ENCODE measurements at regions not wholly inside any gene's neighbourhood (a gene's known extent, or its start where the extent isn't known, plus 50 kb on each side); places are given as distances from the start of the nearest gene placed in this dataset.

DNA sequence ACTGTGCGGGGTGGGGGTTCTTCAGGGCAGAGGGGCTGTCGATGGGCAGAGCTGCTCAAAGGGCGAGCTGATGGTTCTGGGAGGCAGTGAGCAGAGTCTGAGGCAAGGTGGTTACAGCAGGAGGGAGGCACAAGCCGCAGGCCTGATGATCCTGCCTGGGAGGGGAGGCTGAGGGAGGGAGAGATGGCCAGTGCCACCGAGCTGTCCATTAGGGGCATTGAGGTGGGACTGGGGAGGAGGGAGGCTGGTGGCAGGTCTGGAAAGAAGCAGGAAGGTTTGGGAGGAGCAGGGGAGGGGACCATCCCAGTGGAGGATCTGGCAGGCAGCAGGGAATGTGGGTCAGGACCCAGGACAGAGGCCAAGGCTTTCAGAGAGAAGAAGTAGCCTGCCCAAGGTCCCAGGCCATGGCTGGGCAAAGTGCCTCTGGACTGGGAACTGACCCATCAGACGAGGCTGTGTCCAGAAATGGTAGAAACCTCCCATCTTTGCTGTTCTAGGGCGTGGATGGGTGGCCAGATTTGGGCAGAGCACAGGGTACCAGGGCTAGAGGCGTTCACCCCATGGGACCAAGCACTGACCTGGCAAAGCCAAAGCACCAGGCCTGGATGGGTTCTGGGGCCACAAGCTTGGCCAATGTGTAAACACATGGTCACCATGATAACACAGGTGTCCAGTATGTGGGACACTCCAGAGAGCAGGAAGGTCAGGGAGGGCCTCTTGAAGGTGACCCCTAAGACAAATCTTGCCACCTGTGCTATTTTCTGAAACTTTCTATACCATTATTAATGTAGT is 55.5 kb downstream of the INHBB start:
- DNase-seq = no peak

DNA sequence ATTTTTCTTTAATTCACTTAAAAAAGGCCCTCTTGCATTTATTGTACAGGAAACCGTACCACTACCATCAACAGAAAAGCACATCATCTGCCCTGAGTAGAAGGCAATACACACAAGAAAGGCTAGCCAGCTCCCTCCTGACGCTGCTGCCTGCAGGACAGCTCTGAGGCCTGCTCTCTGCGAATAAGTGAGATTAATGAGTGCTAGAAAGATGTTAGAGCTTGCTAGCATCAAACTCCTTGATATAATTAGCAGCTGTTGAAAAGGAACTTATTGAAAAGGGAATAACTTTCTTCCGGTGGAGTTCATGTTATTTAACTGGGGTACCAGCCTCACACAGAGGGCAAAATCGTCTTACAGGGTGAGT is 56.1 kb downstream of the INHBB start:
- no peak for DNase-seq

DNA sequence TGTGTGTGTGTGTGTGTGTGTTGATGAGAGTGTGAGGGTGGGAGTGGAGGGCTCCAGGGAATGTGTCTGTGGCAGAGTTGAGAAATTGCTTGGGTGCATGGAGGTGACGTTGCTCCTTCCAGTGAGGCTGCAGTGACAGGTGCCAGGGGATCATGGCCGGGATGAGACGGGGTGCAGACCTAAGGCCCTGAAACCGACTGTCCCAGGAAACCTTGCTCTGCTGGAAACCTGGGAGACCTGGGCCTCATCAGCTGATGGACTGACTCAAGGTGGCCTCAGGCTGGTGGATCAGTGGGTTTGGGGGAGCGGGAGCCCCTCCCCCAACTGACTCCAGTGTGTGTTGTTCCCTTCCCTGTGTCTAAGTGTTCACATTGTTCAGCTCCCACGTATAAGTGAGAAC is 56.6 kb downstream of the INHBB start:
- DNase-seq = no peak

DNA sequence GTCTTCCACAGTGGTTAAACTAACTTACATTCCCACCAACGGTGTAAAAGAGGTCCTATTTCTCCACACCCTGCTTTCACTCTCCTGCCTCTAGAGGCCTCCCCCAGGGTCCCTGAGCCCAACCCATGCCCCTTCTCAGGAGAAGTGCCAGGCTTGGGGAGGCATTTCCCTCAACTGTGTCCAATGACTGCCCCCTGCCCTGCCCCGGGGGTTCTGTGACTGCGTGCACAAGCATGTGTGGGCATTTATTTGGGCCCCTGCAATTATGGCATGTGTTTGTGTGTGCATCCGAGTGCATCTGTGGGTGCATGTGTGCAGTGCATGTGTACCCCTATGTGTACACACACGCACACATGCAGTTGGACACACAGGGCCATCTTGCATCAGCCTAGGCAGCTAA is 57.3 kb downstream of the INHBB start:
- no peak for DNase-seq

- no peak for DNase-seq
Observed at GRCh38 chr2:120403676-120404075, 57.7 kb downstream of the INHBB start.

GRCh38 chr2:120404274-120404673 is 58.3 kb downstream of the INHBB start:
- DNase-seq = no peak

DNA sequence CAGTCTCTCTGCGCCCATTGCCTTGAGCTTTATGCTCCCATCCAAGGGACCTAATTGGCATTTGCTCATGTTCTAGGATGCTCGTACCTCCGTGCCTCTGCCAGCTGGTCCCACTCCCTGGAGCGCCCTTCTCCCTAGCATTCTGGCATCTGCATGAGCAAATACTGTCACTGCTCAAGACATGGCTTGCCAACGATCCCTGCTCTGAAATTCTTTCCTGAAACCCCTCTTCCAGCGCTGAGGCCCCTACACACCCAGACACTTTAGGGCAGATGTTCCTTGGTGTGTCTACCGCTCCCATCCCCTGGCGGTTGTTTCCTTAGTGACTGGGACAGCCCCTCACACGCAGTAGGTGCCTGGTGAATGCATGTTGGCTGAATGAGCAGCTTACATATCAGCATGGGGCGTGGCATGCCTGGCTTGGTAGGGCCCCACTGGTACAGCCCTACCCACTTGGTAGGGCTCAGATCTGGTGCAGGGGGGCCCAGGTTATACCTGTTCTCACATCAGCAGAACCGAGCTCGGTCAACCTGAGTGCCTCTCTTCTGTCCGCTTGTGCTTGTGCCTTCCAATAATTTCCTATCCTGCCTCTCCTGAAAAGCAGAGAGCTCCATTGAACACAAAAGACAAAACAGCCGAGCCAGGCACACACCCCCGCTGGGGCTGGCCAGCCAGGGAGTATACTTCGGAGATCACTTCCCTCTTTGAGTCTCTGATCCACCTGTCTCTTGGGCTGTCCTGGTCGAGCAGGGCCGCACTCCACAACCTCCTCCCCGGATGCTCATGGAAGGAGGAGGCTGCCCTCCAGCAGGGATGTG is 59.2 kb downstream of the INHBB start:
- DNase-seq = no peak

- no peak for DNase-seq
Observed at GRCh38 chr2:120405759-120406099, 59.8 kb downstream of the INHBB start.

DNA sequence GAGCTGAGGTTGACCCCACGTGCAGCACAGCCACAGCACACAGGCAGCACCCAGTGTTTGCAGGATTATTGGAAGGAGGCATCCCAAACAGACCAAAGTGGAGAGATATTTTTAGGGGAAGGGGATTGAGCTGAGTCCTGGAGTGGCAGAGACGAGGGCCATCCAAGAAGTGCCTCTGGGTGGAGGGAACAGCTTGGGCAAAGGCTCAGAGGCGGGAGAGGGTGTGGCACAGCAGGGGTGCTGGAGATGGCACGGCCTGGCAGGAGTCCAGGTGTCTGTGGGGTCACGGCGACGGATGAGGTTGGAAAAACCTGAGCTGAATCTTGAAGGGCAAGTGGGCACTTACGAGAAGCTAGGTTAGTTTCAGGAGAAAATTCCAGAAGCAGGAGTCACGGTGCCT is 60.6 kb downstream of the INHBB start:
- no peak for DNase-seq

GRCh38 chr2:120410487-120410886 is 64.6 kb downstream of the INHBB start:
- DNase-seq = no peak

DNA sequence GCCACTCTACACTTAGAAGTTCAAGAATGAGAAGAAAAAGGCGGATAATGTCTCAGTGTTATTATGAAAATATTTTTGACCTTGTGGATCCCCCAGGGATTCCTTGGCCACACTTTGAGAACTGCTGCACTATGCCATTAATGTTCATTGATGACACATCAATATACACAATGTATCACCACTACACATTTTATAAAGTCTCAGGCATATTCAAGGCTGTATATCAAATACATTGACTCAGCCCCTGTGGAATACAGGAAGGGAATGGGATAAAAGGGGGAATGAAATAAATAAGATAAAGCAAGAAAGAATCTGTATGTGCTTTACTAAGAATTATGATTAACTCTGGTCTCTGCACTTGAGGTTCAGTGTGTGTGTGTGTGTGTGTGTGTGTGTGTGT is 69.1 kb downstream of the INHBB start:
- no peak for DNase-seq

DNA sequence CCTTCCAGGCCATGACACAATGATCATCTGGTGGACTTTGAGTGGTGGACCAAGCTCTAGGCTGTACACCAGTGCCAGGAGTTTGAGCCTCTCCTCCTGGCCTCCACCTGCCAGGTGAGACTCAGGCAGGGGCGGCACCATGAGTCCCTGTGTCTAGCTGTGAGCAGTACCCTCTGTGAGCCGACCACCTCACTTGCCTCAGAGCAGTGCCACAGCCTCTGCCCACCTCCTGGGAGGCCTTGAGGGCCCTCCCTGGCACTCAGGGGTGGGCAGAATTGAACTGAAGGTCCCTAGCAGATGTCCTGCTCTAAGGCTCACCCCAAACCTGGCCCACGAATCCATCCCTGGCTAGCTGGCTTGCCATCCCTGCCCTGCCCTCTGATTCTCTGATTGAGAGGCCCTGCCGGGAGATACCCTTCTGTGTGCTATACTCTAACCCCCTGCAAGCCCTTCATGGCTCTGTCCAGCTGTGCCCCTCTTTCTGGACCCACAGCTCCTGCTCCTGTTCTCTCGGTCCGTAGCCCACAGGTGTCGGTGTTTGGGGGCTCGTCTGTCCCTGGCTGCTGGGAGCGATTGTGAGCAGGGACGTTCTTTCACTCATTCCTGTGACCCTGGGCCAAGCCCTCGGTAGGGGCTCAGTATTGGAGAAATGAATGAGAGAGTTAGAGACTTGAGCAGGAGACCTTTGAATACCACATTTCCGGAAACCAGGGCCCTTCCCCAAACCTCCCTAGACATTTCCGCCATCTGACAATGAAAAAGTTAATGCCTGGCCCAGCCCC is 70.0 kb downstream of the INHBB start:
- DNase-seq = no peak

- DNase-seq = no peak
Observed at GRCh38 chr2:120418174-120418787, 72.3 kb downstream of the INHBB start.

DNA sequence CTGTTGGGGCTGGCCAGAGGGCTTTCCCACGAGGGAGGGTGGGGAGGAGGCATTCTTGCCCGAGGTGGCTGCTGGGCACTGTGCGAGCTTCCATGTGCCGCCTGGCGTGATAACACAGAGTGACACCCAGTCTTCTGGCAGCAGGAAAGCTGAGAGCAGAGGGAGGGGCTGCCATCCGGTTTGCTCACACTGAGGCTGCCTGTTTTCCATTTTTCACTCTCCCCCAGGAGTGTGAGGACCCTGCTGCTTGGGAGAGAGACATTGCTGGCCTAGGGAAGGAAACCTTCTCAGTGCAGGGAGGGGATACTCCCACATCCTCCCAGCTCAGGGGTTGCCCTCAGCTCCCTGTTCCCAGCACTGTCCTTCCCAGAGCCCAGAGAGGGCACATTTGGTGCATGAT is 73.1 kb downstream of the INHBB start:
- no peak for DNase-seq

DNA sequence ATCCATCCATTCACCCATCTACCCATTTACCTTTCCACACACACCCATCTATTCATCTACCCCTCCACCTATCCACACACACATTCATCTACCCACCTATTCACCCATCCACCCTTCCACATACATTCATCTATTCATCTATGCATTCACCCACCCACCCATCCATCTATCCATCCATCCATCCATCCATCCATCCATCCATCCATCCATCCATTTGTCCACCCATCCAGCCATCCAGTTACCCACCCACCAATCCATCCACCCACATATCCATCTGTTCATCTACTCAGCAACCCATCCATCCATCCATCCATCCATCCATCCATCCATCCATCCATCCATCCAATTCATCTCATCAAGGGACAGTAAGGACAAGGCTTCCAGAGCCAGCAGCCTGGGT is 74.0 kb downstream of the INHBB start:
- no peak for DNase-seq

DNA sequence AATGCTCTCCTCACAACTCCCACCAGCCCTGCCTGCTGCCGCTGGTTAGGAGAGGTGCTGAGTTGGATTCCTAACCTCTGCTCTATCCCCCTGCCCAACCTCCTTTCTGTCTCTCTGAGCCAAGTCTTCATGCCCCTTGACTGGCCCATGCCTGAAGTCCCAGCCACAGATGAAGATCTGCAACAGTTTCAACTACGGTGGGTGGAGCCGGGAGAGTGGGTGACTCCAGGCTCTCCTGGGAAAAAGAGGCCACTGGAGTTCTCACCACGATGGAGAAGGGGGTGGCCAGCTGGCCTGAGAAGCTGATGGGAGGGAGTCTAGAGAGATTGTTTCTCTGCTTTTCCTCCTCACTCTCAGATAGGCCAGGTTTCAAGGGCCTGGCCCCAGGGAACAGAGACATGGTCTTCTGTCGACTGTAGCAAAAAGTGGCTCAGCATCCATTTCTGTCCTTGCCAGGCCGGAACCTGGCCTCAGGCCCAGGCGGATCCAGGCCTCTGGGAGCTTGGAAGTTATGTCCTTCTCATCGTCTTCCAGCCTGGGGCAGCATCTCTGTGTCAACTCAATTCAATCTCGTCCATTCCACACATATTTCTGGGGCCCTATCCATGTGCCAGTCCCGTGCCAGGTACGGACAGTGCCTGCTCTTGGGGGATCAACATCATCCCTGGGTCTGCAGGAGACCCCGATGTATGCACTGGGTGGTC is 75.3 kb downstream of the INHBB start:
- no peak for DNase-seq

- no peak for DNase-seq
Observed at GRCh38 chr2:120421830-120422175, 75.9 kb downstream of the INHBB start.

GRCh38 chr2:120422465-120423160 is 76.7 kb downstream of the INHBB start:
- DNase-seq = no peak

GRCh38 chr2:120423167-120423943 is 77.4 kb downstream of the INHBB start:
- no peak for DNase-seq

DNA sequence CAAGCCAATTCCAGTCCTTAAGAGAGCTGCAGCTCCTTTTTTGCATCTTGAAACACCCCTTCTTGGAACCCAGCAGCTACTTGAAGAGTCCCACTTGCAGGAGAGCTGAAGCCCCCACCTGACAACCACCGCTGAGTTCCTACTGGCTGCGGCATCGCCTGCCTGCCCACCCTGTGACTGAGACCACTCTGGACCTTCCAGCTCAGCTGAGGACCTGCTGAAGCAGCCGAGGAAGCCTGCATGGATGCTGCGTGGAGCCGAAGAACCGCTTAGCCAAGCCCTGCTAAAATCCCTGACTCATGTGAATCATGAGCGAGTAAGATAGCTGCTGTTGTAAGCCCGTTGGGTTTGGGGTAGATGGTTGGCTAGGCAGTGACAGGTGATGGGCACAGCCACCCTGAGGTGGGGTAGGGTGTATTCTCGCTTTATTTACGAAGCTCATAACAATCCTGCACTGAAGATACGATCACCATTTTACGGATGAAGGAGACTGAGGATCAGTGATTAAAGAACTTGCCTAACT is 78.4 kb downstream of the INHBB start:
- no peak for DNase-seq

- no peak for DNase-seq
Observed at GRCh38 chr2:120425014-120425413, 79.1 kb downstream of the INHBB start.
